Neural progenitor cell (in vitro differentiated cells): ENCODE measurements at regions not wholly inside any gene's neighbourhood (a gene's known extent, or its start where the extent isn't known, plus 50 kb on each side); places are given as distances from the start of the nearest gene placed in this dataset.

ENCODE experiments used
- DNase-seq: peaks from one replicate; pipeline ENCODE4 v3.0.0-alpha.2; 2016; ENCODE audit warnings: low spot score
- H2AFZ ChIP-seq: fragments of 200-600 bp; sonication (generic); replicated peaks from 2 replicates; pipeline ENCODE4 v1.6.1; 2016; ENCODE audit warnings: antibody characterized with exemption
- H3F3A ChIP-seq: fragments of 200-600 bp; sonication (generic); 2 replicates; pipeline ENCODE4 v1.6.1; 2016; ENCODE audit warnings: antibody characterized with exemption, low read depth
- H3K27ac ChIP-seq: fragments of 200-600 bp; sonication (generic); 2 replicates; pipeline ENCODE4 v1.5.1; 2016; ENCODE audit warnings: mild to moderate bottlenecking
- H3K27me3 ChIP-seq: fragments of 200-600 bp; sonication (generic); 2 replicates; pipeline ENCODE4 v1.6.1; 2016; ENCODE audit warnings: mild to moderate bottlenecking, moderate library complexity
- H3K36me3 ChIP-seq: fragments of 200-600 bp; sonication (generic); 2 replicates; pipeline ENCODE4 v1.5.1; 2016
- H3K4me1 ChIP-seq: fragments of 200-600 bp; sonication (generic); 2 replicates; pipeline ENCODE4 v1.6.1; 2016; ENCODE audit warnings: mixed run types
- H3K4me2 ChIP-seq: fragments of 200-600 bp; sonication (generic); 2 replicates; pipeline ENCODE4 v1.6.1; 2016
- H3K4me3 ChIP-seq: fragments of 200-600 bp; sonication (generic); 2 replicates; pipeline ENCODE4 v1.5.1; 2016
- H3K79me2 ChIP-seq: fragments of 200-600 bp; sonication (generic); 2 replicates; pipeline ENCODE4 v1.6.1; 2016; ENCODE audit warnings: low read depth
- H3K9ac ChIP-seq: fragments of 200-600 bp; sonication (generic); 2 replicates; pipeline ENCODE4 v1.6.1; 2016
- H3K9me3 ChIP-seq: fragments of 200-600 bp; sonication (generic); 2 replicates; pipeline ENCODE4 v1.5.1; 2016; ENCODE audit warnings: low read depth
- H4K20me1 ChIP-seq: fragments of 200-600 bp; sonication (generic); 2 replicates; pipeline ENCODE4 v1.6.1; 2016; ENCODE audit warnings: low read depth
- H3K27ac Mint-ChIP-seq: 3 replicates; pipeline ENCODE4 v1.8.0; 2021; ENCODE audit warnings: mixed read lengths
- H3K27me3 Mint-ChIP-seq: 2 replicates; pipeline ENCODE4 v1.8.0; 2022; ENCODE audit warnings: low read depth, mild to moderate bottlenecking, inconsistent platforms, moderate library complexity, mixed read lengths; ENCODE audit not compliant: insufficient read depth
- H3K36me3 Mint-ChIP-seq: 3 replicates; pipeline ENCODE4 v1.8.0; 2021; ENCODE audit warnings: mixed read lengths
- H3K4me1 Mint-ChIP-seq: 3 replicates; pipeline ENCODE4 v1.8.0; 2021; ENCODE audit warnings: mixed read lengths
- H3K4me3 Mint-ChIP-seq: 3 replicates; pipeline ENCODE4 v1.8.0; 2021; ENCODE audit warnings: mild to moderate bottlenecking, moderate library complexity, mixed read lengths
- H3K9me3 Mint-ChIP-seq: 3 replicates; pipeline ENCODE4 v1.8.0; 2020; ENCODE audit warnings: mixed read lengths
- EZH2 ChIP-seq: fragments of 200-600 bp; sonication (generic); IDR thresholded peaks from 2 replicates; pipeline ENCODE4 v1.6.1; 2017; ENCODE audit warnings: antibody characterized with exemption, mild to moderate bottlenecking, moderate library complexity
- EZH2phosphoT487 ChIP-seq: fragments of 200-600 bp; sonication (generic); IDR thresholded peaks from 2 replicates; pipeline ENCODE4 v1.6.1; 2017; ENCODE audit warnings: antibody characterized with exemption
- TF ChIP-seq, protein P1 (sequence below): fragments of 200-600 bp; sonication (generic); IDR thresholded peaks from 2 replicates; pipeline ENCODE4 v1.5.1; 2017; ENCODE audit warnings: antibody characterized with exemption, mild to moderate bottlenecking

DNA sequence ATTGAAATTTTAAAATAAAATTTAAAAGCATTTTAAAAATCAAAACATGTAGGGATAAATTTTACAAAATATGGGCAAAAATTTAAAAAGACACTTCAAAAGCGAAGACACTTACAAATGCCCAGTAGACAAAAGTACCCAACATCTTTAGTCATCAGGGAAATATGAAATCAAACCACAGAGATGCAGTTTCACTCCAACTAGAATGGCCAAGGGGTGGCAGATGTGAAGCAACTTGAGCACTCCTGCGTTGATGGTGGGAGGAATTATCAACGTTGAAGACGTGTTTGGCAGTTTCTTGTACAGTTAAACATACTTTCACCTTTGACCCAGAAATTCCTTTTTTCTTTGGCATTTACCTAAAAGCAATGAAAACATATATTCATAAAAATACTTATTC is 518.0 kb upstream of the SGCG start:
- H3K4me1 Mint-ChIP-seq, result no peaks in the 10 kb centered on the region
- no peaks in the 10 kb centered on the region for H3K27me3 Mint-ChIP-seq
- no peak overlapping the region for H3K27ac Mint-ChIP-seq
- Histone ChIP-seq H3K9me3 (no peaks in the 10 kb centered on the region), H3K27me3 (no peaks in the 10 kb centered on the region), H4K20me1 (no peaks in the 10 kb centered on the region), H3K79me2 (no peaks in the 10 kb centered on the region), H3K27ac (no peak overlapping the region), H3K4me2 (no peak overlapping the region), H3K36me3 (no peaks in the 10 kb centered on the region), H3K9ac (no peak overlapping the region), H3K4me3 (no peak overlapping the region), H3F3A (no peaks in the 10 kb centered on the region), H3K4me1 (peaks cover 4% of the 10 kb centered on the region), H2AFZ (no peak overlapping the region)
- no peak overlapping the region for H3K4me3 Mint-ChIP-seq
- no peak for DNase-seq
- H3K9me3 Mint-ChIP-seq, result peaks cover 1% of the 10 kb centered on the region
- H3K36me3 Mint-ChIP-seq, result no peaks in the 10 kb centered on the region
- TF ChIP-seq EZH2, result no peak
- TF ChIP-seq, protein P1, sequence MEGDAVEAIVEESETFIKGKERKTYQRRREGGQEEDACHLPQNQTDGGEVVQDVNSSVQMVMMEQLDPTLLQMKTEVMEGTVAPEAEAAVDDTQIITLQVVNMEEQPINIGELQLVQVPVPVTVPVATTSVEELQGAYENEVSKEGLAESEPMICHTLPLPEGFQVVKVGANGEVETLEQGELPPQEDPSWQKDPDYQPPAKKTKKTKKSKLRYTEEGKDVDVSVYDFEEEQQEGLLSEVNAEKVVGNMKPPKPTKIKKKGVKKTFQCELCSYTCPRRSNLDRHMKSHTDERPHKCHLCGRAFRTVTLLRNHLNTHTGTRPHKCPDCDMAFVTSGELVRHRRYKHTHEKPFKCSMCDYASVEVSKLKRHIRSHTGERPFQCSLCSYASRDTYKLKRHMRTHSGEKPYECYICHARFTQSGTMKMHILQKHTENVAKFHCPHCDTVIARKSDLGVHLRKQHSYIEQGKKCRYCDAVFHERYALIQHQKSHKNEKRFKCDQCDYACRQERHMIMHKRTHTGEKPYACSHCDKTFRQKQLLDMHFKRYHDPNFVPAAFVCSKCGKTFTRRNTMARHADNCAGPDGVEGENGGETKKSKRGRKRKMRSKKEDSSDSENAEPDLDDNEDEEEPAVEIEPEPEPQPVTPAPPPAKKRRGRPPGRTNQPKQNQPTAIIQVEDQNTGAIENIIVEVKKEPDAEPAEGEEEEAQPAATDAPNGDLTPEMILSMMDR, result no peak
- no peak for TF ChIP-seq EZH2phosphoT487

DNA sequence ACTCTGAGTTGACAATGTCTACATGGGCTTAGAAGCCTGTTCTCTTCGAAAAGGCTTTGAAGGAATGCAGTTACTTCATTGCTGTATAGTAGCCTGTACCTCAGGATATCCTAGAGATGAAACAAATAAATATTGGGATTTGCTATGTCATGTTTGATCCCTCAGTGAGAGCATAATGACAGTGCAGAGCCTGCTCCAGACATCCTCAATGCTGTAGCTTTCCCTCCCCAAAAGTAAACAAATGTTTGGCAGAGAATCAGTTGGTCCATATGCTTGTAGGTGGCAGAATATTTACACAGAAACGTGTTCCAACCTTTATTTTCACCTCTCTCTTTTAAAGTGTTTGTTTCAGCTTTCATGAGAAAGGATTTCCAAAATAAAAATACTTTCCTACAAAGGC is 515.3 kb upstream of the SGCG start:
- no peaks in the 10 kb centered on the region for H3K27me3 Mint-ChIP-seq
- TF ChIP-seq, protein P1, result no peak
- TF ChIP-seq EZH2, result no peak
- TF ChIP-seq EZH2phosphoT487, result no peak

DNA sequence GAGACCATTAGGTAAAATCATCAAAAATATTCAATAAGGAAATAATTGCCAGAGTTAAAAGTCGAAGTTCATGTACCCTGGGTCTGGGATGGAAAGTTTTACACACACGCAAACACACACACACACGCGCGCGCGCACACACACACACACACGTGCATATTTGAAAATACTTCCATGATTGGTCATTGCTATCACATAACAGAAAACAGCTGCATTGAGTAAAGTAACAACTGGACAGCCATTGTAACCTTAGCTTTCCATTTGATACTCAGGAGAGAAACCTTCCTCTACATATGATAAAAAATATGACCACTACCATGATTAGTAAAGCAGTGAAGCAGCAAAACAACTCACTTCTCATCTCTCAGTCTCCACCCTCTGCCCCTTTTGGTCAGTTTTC is 490.0 kb upstream of the SGCG start:
- Histone ChIP-seq H2AFZ (no peak overlapping the region), H3K4me2 (no peak overlapping the region), H3K9me3 (no peaks in the 10 kb centered on the region), H3K9ac (no peak overlapping the region), H4K20me1 (no peaks in the 10 kb centered on the region), H3K27me3 (no peaks in the 10 kb centered on the region), H3K79me2 (no peaks in the 10 kb centered on the region), H3K4me1 (no peaks in the 10 kb centered on the region), H3F3A (no peaks in the 10 kb centered on the region), H3K36me3 (no peaks in the 10 kb centered on the region), H3K27ac (no peak overlapping the region), H3K4me3 (no peak overlapping the region)
- H3K4me3 Mint-ChIP-seq, result no peak overlapping the region
- TF ChIP-seq, protein P1, result no peak
- no peak for TF ChIP-seq EZH2phosphoT487
- H3K4me1 Mint-ChIP-seq, result no peaks in the 10 kb centered on the region
- H3K36me3 Mint-ChIP-seq, result no peaks in the 10 kb centered on the region
- H3K27ac Mint-ChIP-seq, result no peak overlapping the region
- peaks cover 2% of the 10 kb centered on the region for H3K9me3 Mint-ChIP-seq
- DNase-seq, result no peak
- no peaks in the 10 kb centered on the region for H3K27me3 Mint-ChIP-seq

More for the DNA sequence above, 515.3 kb upstream of the SGCG start:
- DNase-seq, result no peak
- Histone ChIP-seq H3K9ac (no peak overlapping the region), H4K20me1 (no peaks in the 10 kb centered on the region), H3K4me1 (peaks cover 12% of the 10 kb centered on the region), H2AFZ (no peak overlapping the region), H3K4me3 (no peak overlapping the region), H3K27me3 (no peaks in the 10 kb centered on the region), H3K36me3 (no peaks in the 10 kb centered on the region), H3K27ac (no peak overlapping the region), H3K4me2 (no peak overlapping the region), H3F3A (no peaks in the 10 kb centered on the region), H3K79me2 (no peaks in the 10 kb centered on the region), H3K9me3 (no peaks in the 10 kb centered on the region)
- no peak overlapping the region for H3K4me3 Mint-ChIP-seq
- no peak overlapping the region for H3K27ac Mint-ChIP-seq
- H3K4me1 Mint-ChIP-seq, result peaks cover 2% of the 10 kb centered on the region
- H3K9me3 Mint-ChIP-seq, result peaks cover 1% of the 10 kb centered on the region
- no peaks in the 10 kb centered on the region for H3K36me3 Mint-ChIP-seq

DNA sequence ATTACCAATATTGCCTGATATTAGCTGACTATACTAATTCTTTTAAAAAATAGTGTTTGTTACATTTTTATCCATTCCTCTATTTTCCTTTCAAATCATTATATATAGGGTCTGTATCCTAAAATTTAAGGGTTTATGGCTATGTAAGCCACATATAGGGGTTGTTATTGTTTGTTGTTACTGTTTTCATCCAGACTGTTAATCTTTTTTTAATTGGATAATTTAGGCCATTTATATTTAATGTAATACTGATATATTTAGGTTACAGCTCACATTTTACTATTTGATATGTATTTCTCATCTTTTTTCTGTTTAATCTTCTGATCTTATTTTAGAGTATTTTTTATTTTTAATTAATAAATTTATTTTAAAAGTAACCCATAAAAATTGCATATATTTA is 487.1 kb upstream of the SGCG start:
- Mint-ChIP-seq H3K27ac (no peak overlapping the region), H3K9me3 (no peaks in the 10 kb centered on the region), H3K36me3 (no peaks in the 10 kb centered on the region), H3K4me1 (no peaks in the 10 kb centered on the region), H3K27me3 (no peaks in the 10 kb centered on the region), H3K4me3 (no peak overlapping the region)
- H3K36me3 ChIP-seq, result no peaks in the 10 kb centered on the region
- no peak overlapping the region for H2AFZ ChIP-seq
- H3K4me2 ChIP-seq, result no peak overlapping the region
- no peaks in the 10 kb centered on the region for H3K4me1 ChIP-seq
- H3K4me3 ChIP-seq, result no peak overlapping the region
- no peak overlapping the region for H3K9ac ChIP-seq
- no peaks in the 10 kb centered on the region for H3K9me3 ChIP-seq
- H3K27me3 ChIP-seq, result no peaks in the 10 kb centered on the region
- TF ChIP-seq EZH2 (no peak), EZH2phosphoT487 (no peak)
- TF ChIP-seq, protein P1, result no peak
- H3K79me2 ChIP-seq, result no peaks in the 10 kb centered on the region
- H4K20me1 ChIP-seq, result no peaks in the 10 kb centered on the region
- no peaks in the 10 kb centered on the region for H3F3A ChIP-seq
- no peak for DNase-seq
- H3K27ac ChIP-seq, result no peak overlapping the region
